Embryonic facial prominence (tissue), 1 donor: ENCODE measurements at regions not wholly inside any gene's neighbourhood (a gene's known extent, or its start where the extent isn't known, plus 50 kb on each side); places are given as distances from the start of the nearest gene placed in this dataset.
"Not testable (repeated sequence)": the region's sequence is repeated elsewhere in the genome, so short reads cannot be mapped to it uniquely, and the experiment has no call there.

Source experiments
- DNase-seq: peaks from one replicate; pipeline ENCODE4 v3.0.0-alpha.2; 2016; ENCODE audit errors: extremely low spot score

DNA sequence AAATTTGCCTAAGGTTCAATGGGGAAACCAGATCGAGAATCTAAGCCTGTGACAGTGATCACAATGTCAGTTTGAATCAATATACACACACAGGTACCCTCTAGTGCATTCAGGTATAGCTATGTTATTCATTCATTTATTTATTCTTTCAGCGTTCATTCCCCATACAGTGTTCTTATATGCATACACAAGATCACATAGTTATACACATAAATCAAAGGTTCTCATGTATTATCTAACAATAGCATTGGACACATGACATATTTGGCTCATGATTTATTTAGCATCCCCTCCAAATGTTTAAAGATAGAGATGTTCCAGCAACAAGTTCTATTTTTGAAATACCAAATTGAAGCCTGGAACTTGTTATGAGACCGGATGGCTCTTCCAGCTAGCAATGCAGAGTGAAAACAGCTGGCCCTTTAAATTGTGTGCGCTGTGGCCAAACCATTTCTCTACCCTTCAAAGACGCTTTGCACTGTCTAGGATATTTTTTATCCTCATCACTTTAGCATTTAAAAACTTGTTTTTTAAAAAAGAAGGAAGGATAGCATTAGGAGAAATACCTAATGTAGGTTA, 131.0 kb downstream of the ATXN3L start:
- no peak for DNase-seq

DNA sequence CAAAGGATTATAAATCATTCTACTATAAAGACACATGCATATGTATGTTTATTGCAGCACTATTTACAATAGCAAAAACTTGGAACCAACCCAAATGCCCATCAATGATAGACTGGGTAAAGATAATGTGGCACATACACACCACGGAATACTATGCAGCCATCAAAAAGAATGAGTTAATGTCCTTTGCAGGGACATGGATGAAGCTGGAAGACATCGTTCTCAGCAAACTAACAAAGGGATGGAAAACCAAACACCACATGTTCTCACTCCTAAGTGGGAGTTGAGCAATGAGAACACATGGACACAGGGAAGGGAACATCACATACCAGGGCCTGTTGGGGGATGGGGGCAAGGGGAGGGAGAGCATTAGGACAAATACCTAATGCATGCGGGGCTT, 133.2 kb downstream of the ATXN3L start:
- not testable (repeated sequence) for DNase-seq

GRCh38 chrX:13180807-13181206, 136.4 kb upstream of the FAM9C start:
- DNase-seq: no peak

GRCh38 chrX:13179586-13179985, 135.2 kb upstream of the FAM9C start:
- no peak for DNase-seq

GRCh38 chrX:13179100-13179499, 134.7 kb upstream of the FAM9C start:
- DNase-seq: no peak

DNA sequence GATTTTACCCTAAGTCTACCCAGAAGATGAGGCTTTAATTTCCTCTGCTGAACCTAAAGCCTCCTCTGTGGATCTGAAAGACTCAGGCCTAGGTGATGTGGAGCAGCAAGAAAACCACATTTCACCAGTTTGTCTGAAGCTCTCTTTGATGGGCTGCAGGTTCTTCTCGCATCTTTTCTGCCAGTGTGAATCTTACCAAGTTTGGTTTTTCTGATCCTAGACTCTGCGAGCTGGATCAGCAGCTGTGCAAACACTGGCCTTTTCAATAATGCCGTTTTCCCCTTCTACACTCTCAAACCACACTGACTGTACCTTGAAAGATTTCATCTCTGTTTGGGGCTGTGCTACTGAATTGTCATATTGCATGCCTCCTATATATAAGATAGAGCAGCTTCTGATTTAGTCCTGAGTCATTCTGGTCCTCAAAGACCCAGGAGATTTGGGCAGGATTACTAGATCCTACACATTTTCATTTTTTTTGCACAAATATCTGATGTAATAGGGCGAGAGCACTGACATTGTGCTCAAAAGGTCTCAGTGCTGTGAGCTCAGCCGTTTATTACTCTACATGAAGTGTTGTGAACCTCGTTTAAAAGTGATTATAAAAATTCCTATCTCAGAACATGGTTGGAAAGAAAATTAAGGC, 133.6 kb upstream of the FAM9C start:
- no peak for DNase-seq

DNA sequence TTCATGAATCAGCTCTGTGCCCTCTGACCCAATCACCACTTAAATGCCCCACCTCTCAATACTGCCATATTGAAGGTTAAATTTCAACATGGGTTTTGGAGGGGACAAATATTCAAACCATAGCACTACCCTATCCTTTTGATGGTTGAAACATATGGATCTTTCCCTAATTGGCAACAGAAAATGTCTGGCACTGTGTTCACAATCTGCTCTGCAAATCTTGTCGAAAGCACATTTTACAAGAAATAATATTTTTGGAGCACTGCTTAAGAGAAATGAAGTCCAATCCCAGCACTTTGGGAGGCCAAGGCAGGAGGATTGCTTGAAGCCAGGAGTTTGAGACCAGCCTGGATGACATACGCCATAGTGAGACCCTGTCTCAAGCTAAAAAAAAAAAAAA, 130.6 kb upstream of the FAM9C start:
- no peak for DNase-seq

DNA sequence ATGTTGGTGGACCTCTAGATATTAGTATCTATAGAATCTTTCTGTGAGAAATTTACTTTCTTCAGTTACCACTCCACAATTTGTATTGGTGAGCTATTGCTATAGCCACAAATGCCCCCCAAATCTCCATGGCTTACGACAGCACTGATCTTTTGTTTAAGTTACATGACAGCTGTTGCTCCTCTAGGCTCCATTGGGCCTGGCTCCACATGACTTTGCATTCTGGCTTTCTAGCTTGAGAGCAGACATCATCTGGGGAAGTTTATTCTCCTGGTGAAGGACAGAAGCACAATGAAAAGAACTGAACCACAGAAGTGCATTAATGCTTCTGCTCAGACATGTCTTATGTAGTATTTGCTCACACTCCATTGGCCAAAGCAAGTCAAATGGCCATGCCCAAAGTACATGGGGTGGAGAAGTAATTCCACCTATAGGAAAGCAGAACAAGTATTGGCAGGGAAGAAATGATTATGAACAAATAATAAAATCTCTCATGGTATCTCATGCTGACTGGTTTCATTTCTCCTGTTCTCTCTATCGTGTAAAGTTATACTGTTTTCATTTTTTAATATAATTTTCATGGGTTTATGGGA, 126.6 kb upstream of the FAM9C start:
- no peak for DNase-seq

DNA sequence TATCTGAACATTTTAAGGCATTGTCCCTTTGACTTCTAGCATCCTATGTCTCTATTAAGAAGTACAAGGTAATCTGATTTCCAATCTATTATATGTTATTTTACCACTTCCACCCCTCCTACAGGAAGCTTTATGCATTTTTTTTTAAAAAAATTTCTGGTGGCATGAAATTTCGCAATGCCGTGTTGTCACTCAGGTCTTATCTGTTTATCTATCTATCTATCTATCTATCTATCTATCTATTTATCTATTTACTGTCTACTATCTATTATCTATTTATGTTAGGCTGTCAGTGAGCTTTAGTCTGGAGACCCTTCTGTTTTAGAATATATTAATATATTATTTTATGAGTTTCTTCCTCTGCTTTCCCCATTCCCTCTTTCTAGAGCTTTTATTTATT, 125.3 kb upstream of the FAM9C start:
- DNase-seq: no peak

DNA sequence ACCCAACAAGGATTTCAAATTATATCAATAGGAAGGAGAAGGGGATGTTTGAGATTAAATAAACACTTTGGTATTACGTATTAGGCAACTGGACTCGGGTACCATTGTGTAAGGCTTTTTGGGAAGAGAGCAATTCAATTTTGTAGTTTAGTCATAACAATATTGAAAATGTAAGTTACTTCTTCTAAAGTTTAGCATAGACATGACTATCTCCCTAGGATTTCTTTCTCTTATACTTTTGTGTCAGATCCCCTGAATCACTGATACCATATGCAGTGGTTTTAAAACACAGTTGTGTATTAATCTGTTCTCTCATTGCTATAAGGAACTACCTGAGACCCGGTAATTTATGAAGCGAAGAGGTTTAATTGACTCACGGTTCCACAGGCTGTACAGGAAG, 123.8 kb upstream of the FAM9C start:
- DNase-seq: no peak

DNA sequence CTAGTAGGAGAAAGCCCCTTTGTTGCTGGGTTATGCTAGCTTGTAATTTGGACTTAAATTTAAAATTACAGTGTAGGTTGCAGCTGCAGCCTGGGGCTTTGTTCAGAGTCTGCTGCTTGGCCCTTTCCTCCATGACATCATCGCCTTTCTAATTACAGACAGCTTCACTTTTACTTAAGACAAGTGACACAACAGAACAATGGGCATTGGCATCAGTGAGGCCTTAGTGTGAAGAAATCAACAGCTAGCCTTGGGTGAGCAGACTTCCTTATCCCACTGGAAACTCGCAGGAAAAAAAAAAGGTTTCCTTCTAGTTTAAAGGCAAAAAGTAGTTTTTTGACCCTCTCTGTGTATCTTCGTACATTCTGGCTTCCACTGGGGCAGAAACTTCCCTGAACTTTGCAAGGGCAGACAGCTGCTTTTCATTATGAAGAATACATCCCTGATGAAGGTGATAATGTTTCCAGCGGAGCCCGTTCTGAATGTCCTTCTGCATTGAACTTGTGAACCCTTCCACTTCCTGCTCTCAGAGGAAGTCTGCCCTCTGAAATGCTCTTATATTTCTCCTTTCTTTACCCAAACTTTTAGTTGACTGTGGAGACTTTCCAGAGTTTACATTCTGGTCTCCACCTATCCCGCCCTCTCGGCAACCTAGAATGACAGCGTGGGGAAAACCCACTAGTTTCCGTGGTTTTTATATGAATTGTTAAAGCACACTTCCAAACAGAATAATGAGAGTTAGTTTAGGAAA, 123.2 kb upstream of the FAM9C start:
- DNase-seq: peak; percentile 32

DNA sequence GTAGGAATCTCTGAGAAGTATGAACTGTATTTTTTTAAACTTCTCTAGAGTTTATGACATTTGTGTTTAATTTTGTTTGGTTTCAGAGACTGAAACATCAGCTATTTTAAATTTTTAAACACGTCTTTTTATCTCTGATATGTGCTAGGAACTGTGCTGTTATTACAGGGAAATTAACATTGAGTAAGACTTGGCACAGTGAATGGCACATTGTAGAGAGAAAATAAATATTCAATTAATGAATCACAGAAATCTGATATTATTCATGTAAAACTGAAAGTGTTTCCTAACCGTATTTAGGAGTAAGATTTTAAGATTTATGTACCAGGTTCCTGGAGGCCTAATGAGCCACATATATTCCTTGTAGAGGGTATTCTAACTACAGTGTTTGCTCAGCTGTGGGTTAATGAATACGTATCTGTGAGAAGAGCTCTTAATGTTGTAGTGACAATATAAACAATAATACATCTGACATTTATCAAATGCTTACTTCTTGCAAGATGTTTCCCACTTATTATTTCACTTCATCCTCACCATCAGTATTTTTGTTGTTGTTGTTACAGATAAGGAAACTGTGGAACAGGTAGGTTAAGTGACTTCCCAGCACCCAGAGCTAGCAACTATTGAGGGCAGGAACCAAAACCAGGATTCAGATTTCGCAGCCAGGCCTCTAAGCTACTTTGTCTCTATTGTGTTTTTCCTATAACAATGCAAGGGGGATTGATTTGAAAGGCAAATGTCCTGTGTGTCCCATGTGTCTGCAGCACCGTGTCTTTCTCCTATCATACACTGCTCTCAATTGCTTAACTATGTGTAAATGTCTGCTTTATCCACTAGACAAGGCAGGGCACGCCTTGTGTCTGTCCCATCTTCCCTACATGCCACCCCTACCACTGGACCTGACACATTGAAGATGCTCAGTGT, 121.1 kb upstream of the FAM9C start:
- DNase-seq: no peak

DNA sequence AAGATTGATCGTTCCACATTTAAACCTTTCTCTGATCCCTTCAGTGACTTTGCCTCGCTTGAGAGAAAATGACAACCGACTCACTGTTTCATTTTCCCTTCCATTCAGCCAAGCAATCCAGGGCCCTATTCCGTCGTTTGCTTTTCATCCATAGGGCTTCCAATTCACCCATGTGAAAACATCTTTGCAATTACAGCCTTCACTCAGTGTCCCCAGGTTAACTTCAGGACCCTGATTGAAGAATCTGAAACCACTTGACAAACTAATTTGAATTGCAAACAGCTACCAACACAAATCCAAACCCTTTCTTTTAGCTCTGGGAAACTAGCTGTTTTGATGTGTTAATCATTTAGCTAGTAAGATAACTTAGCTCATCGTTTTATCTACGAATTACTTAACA, 120.2 kb upstream of the FAM9C start:
- no peak for DNase-seq

- DNase-seq: no peak
Measured at GRCh38 chrX:13162772-13163410, 118.5 kb upstream of the FAM9C start.

- no peak for DNase-seq
Measured at GRCh38 chrX:13159886-13160285, 115.5 kb upstream of the FAM9C start.

DNA sequence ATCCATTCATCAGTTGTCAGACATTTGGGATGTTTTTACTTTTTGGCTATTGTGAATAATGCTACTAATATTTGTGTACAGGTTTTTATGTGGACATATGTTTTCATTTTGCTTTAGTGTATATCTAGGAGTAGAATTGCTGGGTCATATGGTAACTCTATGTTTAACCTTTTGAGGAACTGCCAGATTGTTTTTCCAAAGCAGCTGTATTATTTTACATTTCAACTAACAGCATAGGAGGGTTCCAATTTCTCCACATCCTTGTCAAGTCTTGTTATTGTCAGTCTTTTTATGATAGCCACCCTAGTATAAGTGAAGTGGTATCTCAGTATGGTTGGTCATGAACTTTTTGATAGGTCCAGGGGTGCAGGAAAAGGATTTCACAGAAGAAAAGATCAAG, 114.5 kb upstream of the FAM9C start:
- DNase-seq: no peak

DNA sequence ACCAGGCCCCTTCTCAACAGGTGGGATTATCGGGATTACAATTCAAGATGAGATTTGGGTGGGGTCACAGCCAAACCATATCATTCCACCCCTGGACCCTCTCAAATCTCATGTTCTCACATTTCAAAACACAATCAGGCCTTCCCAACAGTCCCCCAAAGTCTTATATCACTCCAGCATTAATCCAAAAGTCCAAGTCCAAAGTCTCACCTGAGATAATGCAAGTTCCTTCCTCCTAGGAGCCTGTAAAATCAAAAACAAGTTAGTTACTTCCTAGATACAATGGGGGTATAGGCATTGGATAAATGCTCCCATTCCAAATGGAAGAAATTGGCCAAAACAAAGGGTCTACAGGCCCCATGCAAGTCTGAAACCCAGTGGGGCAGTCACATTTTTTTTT, 111.1 kb upstream of the FAM9C start:
- not testable (repeated sequence) for DNase-seq

DNA sequence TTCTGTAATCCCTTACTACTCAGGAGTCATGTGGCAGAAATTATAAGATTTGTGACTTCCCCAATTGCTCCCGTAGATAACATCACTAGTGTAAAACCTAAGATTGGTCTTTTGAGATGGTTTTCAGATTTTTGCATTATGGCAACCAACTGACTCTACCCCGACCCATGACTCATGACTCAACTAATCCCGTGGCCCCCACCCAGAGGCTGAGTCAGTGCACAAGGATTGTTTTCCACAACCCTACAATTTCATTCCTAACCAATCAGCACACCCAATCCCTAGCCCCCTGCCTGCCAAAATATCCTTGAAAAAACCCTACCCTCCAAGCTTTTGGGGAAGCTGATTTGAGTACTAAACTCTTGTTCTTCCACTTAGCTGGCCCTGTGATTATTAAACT, 109.4 kb upstream of the FAM9C start:
- no peak for DNase-seq

GRCh38 chrX:13152518-13153185, 108.2 kb upstream of the FAM9C start:
- no peak for DNase-seq

GRCh38 chrX:13151828-13152517, 107.6 kb upstream of the FAM9C start:
- DNase-seq: no peak
